Gastroesophageal sphincter (tissue), 4 donors: ENCODE measurements at regions not wholly inside any gene's neighbourhood (a gene's known extent, or its start where the extent isn't known, plus 50 kb on each side); places are given as distances from the start of the nearest gene placed in this dataset.

Source experiments
- ATAC-seq: fragments of 150-250 bp; one replicate; pipeline ENCODE4 v1.9.1; 2016; ENCODE audit warnings: mild to moderate bottlenecking, moderate library complexity
- H3K27ac ChIP-seq, 4 donors: fragments of 200-600 bp; sonication (generic) in 3 of 4; 1 replicate in 3 of 4; 2 replicates in 1 of 4; pipeline ENCODE4 v1.5.1; 2016 to 2019
- H3K27me3 ChIP-seq: fragments of 200-600 bp; sonication (generic); one replicate; pipeline ENCODE4 v1.5.1; 2019
- H3K36me3 ChIP-seq, 2 donors: fragments of 200-600 bp; sonication (generic); one replicate each; pipeline ENCODE4 v1.5.1; 2019; ENCODE audit warnings: control low read depth in 1 of 2
- H3K4me1 ChIP-seq, 3 donors: fragments of 200-600 bp; sonication (generic); 1 replicate in 2 of 3; 2 replicates in 1 of 3; pipeline ENCODE4 v1.5.1; 2016 to 2019; ENCODE audit warnings: control low read depth in 2 of 3
- H3K4me3 ChIP-seq, 2 donors: fragments of 200-600 bp; sonication (generic); one replicate each; pipeline ENCODE4 v1.5.1; 2019; ENCODE audit warnings: mild to moderate bottlenecking in 1 of 2, moderate library complexity in 1 of 2
- H3K9me3 ChIP-seq, 3 donors: fragments of 200-600 bp; sonication (generic); one replicate each; pipeline ENCODE4 v1.5.1; 2017 to 2019; ENCODE audit warnings: control low read depth in 2 of 3
- CTCF ChIP-seq, 4 experiments: fragments of 200-600 bp in 2 of 4; fragments of 450-650 bp in 2 of 4; sonication (generic) in 1 of 4; IDR thresholded peaks; one replicate each; pipeline ENCODE4 v1.5.1; 2017 to 2019; ENCODE audit warnings: antibody characterized with exemption in 4 of 4, mild to moderate bottlenecking in 2 of 4, moderate library complexity in 2 of 4
- EP300 ChIP-seq: sonication (generic); formaldehyde crosslinking; IDR thresholded peaks from one replicate; pipeline ENCODE4 v1.6.1; 2017; ENCODE audit warnings: antibody characterized with exemption, mild to moderate bottlenecking
- POLR2A ChIP-seq, 2 donors: fragments of 450-650 bp; IDR thresholded peaks; one replicate each; pipeline ENCODE4 v1.6.1; 2017; ENCODE audit warnings: antibody characterized with exemption in 2 of 2, mild to moderate bottlenecking in 2 of 2, moderate library complexity in 1 of 2
- POLR2AphosphoS5 ChIP-seq: sonication (generic); formaldehyde crosslinking; IDR thresholded peaks from one replicate; pipeline ENCODE4 v1.6.1; 2017; ENCODE audit warnings: antibody characterized with exemption
- WGBS, 2 donors: methylation state at CpG; one replicate each; pipeline ENCODE4 v1.1.5; 2018; ENCODE audit warnings: low coverage in 1 of 2; 5-methylcytosine and 5-hydroxymethylcytosine counted together

DNA sequence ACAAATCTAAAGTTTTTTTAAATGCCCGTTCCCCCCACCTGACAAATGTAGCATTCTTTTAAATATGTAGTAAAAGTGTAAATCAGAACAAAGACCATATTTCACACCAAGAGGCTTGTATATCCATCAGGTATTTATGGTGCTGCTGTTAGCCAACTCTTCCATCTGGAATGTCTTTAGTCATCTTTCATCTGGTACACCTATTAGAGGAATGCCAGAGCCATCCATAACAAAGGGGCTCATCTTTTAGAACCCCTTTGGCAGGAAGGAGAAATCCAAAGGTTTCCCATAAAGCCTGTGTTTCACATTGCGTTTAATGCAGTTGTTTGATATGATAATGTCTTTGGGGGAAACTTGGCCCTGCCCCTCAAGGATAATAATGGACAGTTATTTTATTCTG is 79.3 kb upstream of the C1orf87 start:
- no peak for ATAC-seq
- 83 to 100% methylated on average over 2 of the region's 2 CpGs for WGBS, 2 donors
- H3K4me1 ChIP-seq, result no peaks in the 10 kb centered on the region
- H3K36me3 ChIP-seq, result no peaks in the 10 kb centered on the region
- no peaks in the 10 kb centered on the region for H3K27me3 ChIP-seq
- no peak overlapping the region for H3K27ac ChIP-seq
- H3K9me3 ChIP-seq, result no peaks in the 10 kb centered on the region
- no peak overlapping the region for H3K4me3 ChIP-seq
- TF ChIP-seq EP300, result no peak
- TF ChIP-seq POLR2A (IDR thresholded peaks at IDR 0.05), result no peak
- no peak for TF ChIP-seq POLR2AphosphoS5
- no peak for TF ChIP-seq CTCF (IDR thresholded peaks at IDR 0.05)

- no peaks in the 10 kb centered on the region for H3K9me3 ChIP-seq
- WGBS, 2 donors, result 68 to 70% methylated on average over 3 of the region's 3 CpGs
These were observed 77.7 kb upstream of the C1orf87 start for GRCh38 chr1:60151311-60151710.

GRCh38 chr1:60149251-60149650 is 75.7 kb upstream of the C1orf87 start:
- no peaks in the 10 kb centered on the region for H3K9me3 ChIP-seq
- 56% methylated on average over 2 of the region's 2 CpGs; no CpG with 5 or more reads in 1 of the 2 donors for WGBS, 2 donors
- no peaks in the 10 kb centered on the region for H3K4me1 ChIP-seq
- H3K36me3 ChIP-seq, result no peaks in the 10 kb centered on the region
- H3K27me3 ChIP-seq, result no peaks in the 10 kb centered on the region
- H3K4me3 ChIP-seq, result no peak overlapping the region
- no peak for ATAC-seq
- no peak overlapping the region for H3K27ac ChIP-seq
- no peak for TF ChIP-seq EP300
- TF ChIP-seq POLR2A (IDR thresholded peaks at IDR 0.05), result no peak
- TF ChIP-seq POLR2AphosphoS5, result no peak
- no peak for TF ChIP-seq CTCF (IDR thresholded peaks at IDR 0.05)

More at GRCh38 chr1:60151311-60151710, 77.7 kb upstream of the C1orf87 start:
- Histone ChIP-seq H3K4me1 (no peaks in the 10 kb centered on the region), H3K27ac (no peak overlapping the region), H3K36me3 (no peaks in the 10 kb centered on the region), H3K4me3 (no peak overlapping the region), H3K27me3 (no peaks in the 10 kb centered on the region)
- no peak for ATAC-seq
- no peak for TF ChIP-seq POLR2AphosphoS5
- TF ChIP-seq EP300, result no peak
- TF ChIP-seq POLR2A (IDR thresholded peaks at IDR 0.05), result no peak
- no peak for TF ChIP-seq CTCF (IDR thresholded peaks at IDR 0.05)

DNA sequence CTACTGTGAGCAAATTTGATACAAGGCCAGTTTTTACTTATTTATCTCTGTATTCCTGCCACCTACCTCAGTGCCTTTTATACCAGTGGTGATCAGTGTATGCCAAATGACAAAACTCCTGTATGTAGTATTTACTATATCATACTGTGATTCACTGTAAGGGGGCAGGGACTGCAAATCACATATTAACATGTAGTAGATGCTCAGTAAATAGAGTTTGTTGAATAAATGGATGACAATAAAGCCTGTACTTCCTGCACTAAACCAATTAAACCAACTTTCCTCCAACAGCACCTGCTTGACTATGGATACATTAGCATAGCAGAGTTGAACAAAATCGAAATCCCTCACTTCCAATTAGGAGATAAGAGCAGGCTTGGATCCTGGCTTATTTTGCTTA is 73.3 kb upstream of the C1orf87 start:
- H3K4me3 ChIP-seq, result no peak overlapping the region
- no peaks in the 10 kb centered on the region for H3K36me3 ChIP-seq
- no peak for ATAC-seq
- no peaks in the 10 kb centered on the region for H3K4me1 ChIP-seq
- H3K9me3 ChIP-seq, result no peaks in the 10 kb centered on the region
- no peak overlapping the region for H3K27ac ChIP-seq
- no peak for TF ChIP-seq POLR2AphosphoS5
- no peak for TF ChIP-seq CTCF (IDR thresholded peaks at IDR 0.05)
- TF ChIP-seq EP300, result no peak
- no peak for TF ChIP-seq POLR2A (IDR thresholded peaks at IDR 0.05)
- H3K27me3 ChIP-seq, result no peaks in the 10 kb centered on the region
- WGBS, 2 donors, result 40 to 100% methylated on average over 1 of the region's 1 CpG

DNA sequence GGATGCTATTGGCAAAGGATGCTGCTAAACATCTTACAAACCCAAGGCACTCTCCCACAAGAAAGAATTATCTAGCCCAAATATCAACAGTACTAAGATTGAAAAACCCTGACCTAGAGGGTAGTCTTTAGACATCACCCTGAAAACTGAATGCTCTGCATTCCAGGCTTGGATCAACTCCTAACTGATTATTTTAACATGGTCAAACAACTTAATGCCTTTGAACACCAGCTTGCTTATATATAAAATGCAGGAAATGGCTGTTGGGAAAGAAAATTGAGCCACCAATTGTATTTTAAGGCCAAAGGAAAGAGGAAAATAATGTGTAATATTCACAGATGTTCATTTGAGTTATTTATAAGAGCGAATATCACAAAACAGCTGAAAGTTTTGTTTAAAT is 72.2 kb upstream of the C1orf87 start:
- no peaks in the 10 kb centered on the region for H3K27me3 ChIP-seq
- ATAC-seq, result no peak
- no peak overlapping the region for H3K27ac ChIP-seq
- no peaks in the 10 kb centered on the region for H3K36me3 ChIP-seq
- TF ChIP-seq EP300, result no peak
- TF ChIP-seq POLR2A (IDR thresholded peaks at IDR 0.05), result no peak
- no peak for TF ChIP-seq CTCF (IDR thresholded peaks at IDR 0.05)
- no peak for TF ChIP-seq POLR2AphosphoS5
- H3K9me3 ChIP-seq, result no peaks in the 10 kb centered on the region
- WGBS, 2 donors, result 38 to 58% methylated on average over 1 of the region's 1 CpG
- H3K4me3 ChIP-seq, result no peak overlapping the region
- no peaks in the 10 kb centered on the region for H3K4me1 ChIP-seq
